IPS DF 4.7 (cell line): ENCODE measurements at regions not wholly inside any gene's neighbourhood (a gene's known extent, or its start where the extent isn't known, plus 50 kb on each side); places are given as distances from the start of the nearest gene placed in this dataset.

Experiments
- DNase-seq: peaks from one replicate; pipeline ENCODE4 v3.0.0-alpha.2; 2013; ENCODE audit warnings: low spot score; ENCODE audit errors: extremely low read depth

- no peak for DNase-seq
Measured at GRCh38 chr9:12874395-12874794, 99.6 kb downstream of the LURAP1L start.

DNA sequence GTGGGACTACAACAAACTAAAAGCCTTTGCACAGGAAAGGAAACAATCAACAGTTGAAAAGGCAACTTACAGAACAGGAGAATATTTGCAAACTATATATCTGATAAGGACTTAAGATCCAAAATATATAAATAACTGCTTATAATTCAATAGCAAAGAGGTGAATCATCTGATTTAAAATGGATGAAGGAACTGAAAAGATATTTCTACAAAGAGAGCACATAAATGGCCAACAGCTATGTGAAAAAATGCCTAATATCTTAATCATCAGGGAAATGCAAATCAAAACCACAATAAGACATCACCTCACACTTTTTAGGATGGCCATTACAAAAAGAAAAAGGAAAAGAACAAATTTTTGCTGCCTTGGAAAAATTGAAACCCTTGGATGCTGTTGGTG lies 100.4 kb downstream of the LURAP1L start:
- DNase-seq: no peak

DNA sequence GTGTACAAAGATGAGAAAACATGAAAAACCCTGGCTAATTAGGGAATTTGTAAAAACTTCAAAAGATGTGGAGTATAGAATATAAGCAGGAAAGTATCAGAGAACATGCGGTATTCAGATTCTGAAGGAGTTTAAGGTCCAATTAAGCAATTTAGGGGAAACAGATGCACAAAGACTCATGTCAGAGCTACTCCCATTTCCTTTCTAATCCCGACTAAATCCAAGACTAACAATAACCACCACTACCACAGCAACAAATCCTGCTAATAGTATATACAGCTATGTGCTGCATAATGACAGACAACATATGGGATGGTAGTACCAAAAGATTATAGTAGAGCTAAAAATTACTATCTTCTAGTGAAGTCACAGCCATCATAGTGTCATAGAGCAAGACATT lies 102.1 kb downstream of the LURAP1L start:
- DNase-seq: no peak

GRCh38 chr9:12878351-12878978 lies 103.6 kb downstream of the LURAP1L start:
- DNase-seq: no peak

- no peak for DNase-seq
Measured at GRCh38 chr9:12879961-12880360, 105.1 kb downstream of the LURAP1L start.

DNA sequence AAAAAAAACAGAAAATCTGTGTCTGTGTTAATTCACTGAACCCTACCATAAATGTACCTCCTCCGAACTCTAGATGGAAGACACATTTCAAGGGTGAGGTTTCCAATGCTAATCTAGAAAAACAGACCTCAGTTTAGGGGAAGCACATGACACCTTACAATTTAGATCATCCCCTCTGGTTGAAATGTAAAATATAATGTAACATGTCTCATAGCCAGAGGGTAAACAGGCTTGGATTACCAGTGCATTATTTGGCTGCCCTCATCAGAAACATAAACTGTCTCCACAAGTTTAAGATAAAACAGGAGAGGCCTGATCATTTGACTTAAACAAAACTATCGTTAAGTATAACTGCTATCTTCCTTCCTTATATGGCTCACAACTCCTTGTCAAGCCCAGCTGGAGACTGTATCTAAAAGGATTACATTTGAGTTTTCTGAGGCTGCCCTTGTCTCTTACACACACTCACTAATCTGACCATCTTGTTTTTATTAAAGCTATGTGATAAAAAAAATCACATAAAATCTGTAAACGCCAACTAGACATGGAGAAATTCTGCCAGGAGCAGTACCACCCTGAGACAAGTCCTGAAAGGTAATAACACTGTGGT lies 105.7 kb downstream of the LURAP1L start:
- DNase-seq: no peak

DNA sequence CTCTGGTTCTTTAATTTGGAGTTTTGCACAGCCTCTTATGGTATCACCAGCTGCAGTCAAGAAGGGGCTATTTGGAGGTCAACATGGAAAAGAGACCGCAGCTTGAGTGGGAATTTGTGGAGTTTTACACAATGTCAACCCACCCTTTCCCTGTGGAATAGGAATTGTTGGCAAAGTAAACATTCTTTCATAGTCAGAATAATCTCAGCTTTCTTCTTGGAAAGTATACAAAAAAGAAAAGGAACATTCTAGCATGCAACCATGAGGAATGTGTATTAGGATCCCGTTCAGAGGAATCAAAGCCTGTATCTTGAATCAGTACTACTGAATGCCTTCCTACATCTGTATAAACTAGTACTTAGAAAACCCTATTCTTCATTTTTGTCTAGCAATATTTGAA lies 107.6 kb downstream of the LURAP1L start:
- no peak for DNase-seq

DNA sequence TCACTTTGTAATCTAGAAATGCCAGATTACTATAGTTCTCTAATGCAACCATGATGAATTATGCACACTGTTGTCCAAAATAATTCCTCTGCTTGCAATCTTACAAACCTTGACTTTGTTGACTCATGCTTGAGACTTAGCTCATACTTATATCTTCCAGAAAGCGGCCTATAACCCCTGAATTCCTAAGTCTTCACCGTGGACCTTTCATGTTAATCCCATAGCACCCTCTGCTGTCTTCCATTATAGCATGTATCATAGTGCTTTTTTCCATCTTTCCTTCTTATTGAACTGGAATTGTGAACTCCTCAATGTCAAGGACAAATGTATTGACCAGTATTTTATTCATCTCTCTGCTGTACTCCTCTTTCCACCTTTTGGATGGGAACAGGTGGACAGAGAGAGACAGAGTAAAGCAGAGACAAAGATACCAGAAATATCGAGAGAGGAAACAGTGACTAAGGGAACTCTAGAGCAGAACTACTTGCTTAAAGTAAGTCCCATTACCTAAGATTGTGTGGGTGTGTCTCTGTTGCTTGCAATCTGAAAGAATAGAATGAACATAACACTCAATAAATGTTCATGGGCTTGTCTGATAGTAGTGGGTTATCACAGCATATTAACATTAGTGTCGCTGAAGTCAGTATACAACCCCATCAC lies 110.0 kb downstream of the LURAP1L start:
- peak; percentile 3 for DNase-seq

GRCh38 chr9:12889402-12890106 lies 114.7 kb downstream of the LURAP1L start:
- DNase-seq: no peak

DNA sequence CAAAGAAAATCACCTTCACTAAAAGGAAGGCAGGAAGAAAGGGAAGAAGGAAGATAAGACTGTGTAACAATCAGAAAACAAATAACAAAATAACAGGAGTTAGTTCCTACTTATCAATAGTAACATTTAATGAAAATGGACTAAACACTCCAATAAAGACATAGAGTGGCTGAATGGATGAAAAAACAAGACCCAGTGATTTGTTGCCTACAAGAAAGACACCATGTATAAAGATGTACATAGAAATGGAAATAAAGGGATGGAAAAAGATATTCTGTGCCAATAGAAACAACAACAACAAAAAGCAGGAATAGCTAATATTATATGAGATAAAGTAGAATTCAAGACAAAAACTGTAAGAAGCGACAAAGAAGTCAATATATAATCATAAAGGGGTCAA lies 116.8 kb downstream of the LURAP1L start:
- DNase-seq: no peak

DNA sequence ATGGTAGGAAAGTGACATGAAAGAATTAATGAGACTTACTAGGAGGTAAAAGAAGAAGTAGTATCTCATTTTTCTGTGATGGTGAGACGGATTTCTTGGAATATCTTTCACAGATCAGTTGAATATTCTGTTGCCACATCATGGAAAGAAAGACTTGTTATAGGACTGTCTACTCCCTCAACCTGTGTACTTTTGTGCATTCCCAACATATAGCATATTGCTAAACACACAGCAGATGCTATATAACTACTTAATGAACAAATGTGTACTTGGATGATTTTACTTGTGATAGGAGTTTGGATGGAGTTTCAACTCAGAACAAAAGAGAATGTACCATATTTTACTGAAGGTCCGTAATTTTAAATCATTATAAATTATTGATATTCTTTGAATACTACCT lies 128.5 kb downstream of the LURAP1L start:
- no peak for DNase-seq

- DNase-seq: no peak
Measured at GRCh38 chr9:12904261-12905000, 129.6 kb downstream of the LURAP1L start.

- no peak for DNase-seq
Measured at GRCh38 chr9:12906646-12907045, 131.8 kb downstream of the LURAP1L start.

DNA sequence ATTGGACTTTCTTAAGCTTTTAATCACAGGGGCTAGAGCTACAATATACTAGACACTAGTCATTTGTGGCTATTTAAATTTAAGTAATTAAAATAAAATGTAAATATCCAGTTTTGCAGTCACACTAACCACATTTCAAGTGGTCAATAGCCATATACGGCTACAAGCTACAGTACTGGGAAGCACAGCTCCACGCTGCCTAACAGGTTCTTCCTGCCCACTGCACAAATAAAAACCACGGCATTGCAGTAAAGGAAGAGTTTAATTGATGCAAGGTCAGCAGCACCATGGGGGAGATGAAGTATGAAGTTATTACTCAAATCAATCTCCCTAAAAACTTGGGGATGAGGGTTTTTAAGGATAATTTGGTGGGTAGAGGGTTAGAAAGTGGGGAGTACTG lies 134.1 kb downstream of the LURAP1L start:
- DNase-seq: no peak

GRCh38 chr9:12915366-12915954 lies 140.6 kb downstream of the LURAP1L start:
- no peak for DNase-seq

DNA sequence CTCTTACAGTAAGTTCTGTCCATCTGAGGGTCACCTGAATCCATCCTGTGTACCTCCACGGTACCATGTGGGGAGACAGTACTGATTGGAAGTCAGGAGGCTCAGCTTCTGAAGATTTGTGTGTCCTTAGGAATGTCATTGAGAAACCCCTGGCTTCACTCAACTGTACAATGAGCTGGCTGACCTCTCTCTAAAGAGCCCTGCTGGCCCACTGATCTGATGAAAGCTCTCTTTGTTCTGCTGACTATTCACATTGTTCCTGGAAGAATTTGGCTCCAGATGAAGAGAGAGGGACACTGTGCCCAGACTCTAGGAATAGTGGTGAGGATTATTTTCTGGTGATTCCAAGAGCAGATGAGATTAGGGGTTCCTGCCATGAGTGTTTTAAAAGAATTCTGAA lies 141.2 kb downstream of the LURAP1L start:
- DNase-seq: no peak

- no peak for DNase-seq
Measured at GRCh38 chr9:12920437-12920836, 145.6 kb downstream of the LURAP1L start.

GRCh38 chr9:12921621-12922020 lies 146.8 kb downstream of the LURAP1L start:
- DNase-seq: no peak

GRCh38 chr9:12922224-12922866 lies 147.5 kb downstream of the LURAP1L start:
- DNase-seq: no peak

DNA sequence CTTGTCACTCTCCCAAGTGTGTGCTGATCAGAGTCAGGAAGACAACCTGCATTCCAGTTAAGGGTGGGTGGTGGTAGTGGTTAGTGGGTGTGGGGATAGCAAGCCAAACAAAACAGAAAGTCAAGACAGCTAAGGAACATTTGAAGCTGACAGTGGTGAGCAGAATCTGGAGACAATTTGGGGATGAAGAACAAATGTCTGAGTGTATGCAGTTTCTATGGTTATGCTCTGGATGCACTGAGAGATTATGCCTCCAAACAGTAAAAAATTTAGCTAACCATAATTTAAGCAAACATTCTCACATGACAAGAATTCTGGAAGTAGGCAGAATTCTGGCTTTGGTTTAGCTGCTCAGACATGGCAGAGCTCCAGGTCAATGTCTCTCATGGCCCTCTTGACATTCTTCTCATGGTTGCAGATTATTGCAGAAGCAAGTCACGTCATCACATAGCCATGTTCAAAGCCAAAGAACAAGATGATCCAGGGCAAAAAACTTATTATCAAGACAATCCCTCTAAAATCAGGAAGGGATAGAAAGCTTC lies 148.7 kb downstream of the LURAP1L start:
- no peak for DNase-seq
